Loucy (cell line): ENCODE measurements at regions not wholly inside any gene's neighbourhood (a gene's known extent, or its start where the extent isn't known, plus 50 kb on each side); places are given as distances from the start of the nearest gene placed in this dataset.

Experiments used
- H2AFZ ChIP-seq: fragments of 200-600 bp; sonication (generic); 2 replicates; pipeline ENCODE4 v1.6.0; 2016; ENCODE audit warnings: antibody characterized with exemption, mild to moderate bottlenecking, low read length, moderate library complexity
- H3F3A ChIP-seq: fragments of 200-600 bp; 2 replicates; pipeline ENCODE4 v1.6.0; 2016; ENCODE audit warnings: antibody characterized with exemption, low read depth, mild to moderate bottlenecking
- H3K27me3 ChIP-seq: fragments of 200-600 bp; sonication (generic); 2 replicates; pipeline ENCODE4 v1.6.1; 2014; ENCODE audit warnings: low read length, mild to moderate bottlenecking; ENCODE audit not compliant: insufficient read depth, poor library complexity, severe bottlenecking
- H3K36me3 ChIP-seq: fragments of 200-600 bp; sonication (generic); 2 replicates; pipeline ENCODE4 v1.6.1; 2016; ENCODE audit warnings: low read length; ENCODE audit not compliant: insufficient read depth
- H3K4me1 ChIP-seq: fragments of 200-600 bp; sonication (generic); 2 replicates; pipeline ENCODE4 v1.5.1; 2014; ENCODE audit warnings: low read length, mild to moderate bottlenecking; ENCODE audit not compliant: insufficient read depth, poor library complexity, severe bottlenecking
- H3K4me2 ChIP-seq: fragments of 200-600 bp; sonication (generic); 2 replicates; pipeline ENCODE4 v1.6.0; 2014; ENCODE audit warnings: antibody characterized with exemption, low read length, low read depth, mild to moderate bottlenecking; ENCODE audit not compliant: poor library complexity, severe bottlenecking
- H3K4me3 ChIP-seq: fragments of 200-600 bp; sonication (generic); 2 replicates; pipeline ENCODE4 v1.5.1; 2014; ENCODE audit warnings: low read length, mild to moderate bottlenecking, mixed read lengths; ENCODE audit not compliant: poor library complexity, severe bottlenecking
- H3K79me2 ChIP-seq: fragments of 200-600 bp; sonication (generic); 2 replicates; pipeline ENCODE4 v1.6.1; 2014; ENCODE audit warnings: low read length; ENCODE audit not compliant: insufficient read depth
- H3K9ac ChIP-seq: fragments of 200-600 bp; sonication (generic); 2 replicates; pipeline ENCODE4 v1.6.0; 2014; ENCODE audit warnings: mild to moderate bottlenecking, low read depth, low read length, moderate library complexity; ENCODE audit not compliant: poor library complexity, severe bottlenecking
- H3K9me2 ChIP-seq: fragments of 200-600 bp; sonication (generic); replicated peaks from 2 replicates; pipeline ENCODE4 v1.6.1; 2016; ENCODE audit warnings: low read depth, low read length, mixed read lengths
- H3K9me3 ChIP-seq: fragments of 200-600 bp; sonication (generic); 2 replicates; pipeline ENCODE4 v1.6.1; 2014; ENCODE audit warnings: mild to moderate bottlenecking, antibody characterized with exemption, low read length, low read depth; ENCODE audit not compliant: insufficient read depth
- H4K20me1 ChIP-seq: fragments of 200-600 bp; sonication (generic); 2 replicates; pipeline ENCODE4 v1.6.0; 2014; ENCODE audit warnings: antibody characterized with exemption, low read length, mild to moderate bottlenecking; ENCODE audit not compliant: insufficient read depth, poor library complexity, severe bottlenecking
- CTCF ChIP-seq: fragments of 200-600 bp; sonication (generic); conservative IDR thresholded peaks from 2 replicates; pipeline ENCODE4 v1.5.1; 2014; ENCODE audit warnings: mild to moderate bottlenecking, antibody characterized with exemption, low read length
- EZH2phosphoT487 ChIP-seq: fragments of 200-600 bp; IDR thresholded peaks from 2 replicates; pipeline ENCODE4 v1.6.1; 2018; ENCODE audit warnings: antibody characterized with exemption, mild to moderate bottlenecking, moderate library complexity, borderline replicate concordance

GRCh38 chr13:38635030-38635429 lies 51.8 kb upstream of the FREM2 start:
- Histone ChIP-seq H3K4me2 (no peak overlapping the region), H3K9me2 (no peaks in the 10 kb centered on the region), H2AFZ (no peak overlapping the region), H3K4me1 (no peaks in the 10 kb centered on the region), H3K4me3 (no peak overlapping the region), H4K20me1 (no peaks in the 10 kb centered on the region), H3K36me3 (no peaks in the 10 kb centered on the region), H3K9me3 (0 out of 2 replicates have a peak, but pooled peaks cover 2% of the 10 kb centered on the region), H3K79me2 (no peaks in the 10 kb centered on the region), H3K9ac (no peak overlapping the region), H3F3A (no peaks in the 10 kb centered on the region), H3K27me3 (no peaks in the 10 kb centered on the region)
- TF ChIP-seq CTCF, result no peak
- TF ChIP-seq EZH2phosphoT487, result no peak

DNA sequence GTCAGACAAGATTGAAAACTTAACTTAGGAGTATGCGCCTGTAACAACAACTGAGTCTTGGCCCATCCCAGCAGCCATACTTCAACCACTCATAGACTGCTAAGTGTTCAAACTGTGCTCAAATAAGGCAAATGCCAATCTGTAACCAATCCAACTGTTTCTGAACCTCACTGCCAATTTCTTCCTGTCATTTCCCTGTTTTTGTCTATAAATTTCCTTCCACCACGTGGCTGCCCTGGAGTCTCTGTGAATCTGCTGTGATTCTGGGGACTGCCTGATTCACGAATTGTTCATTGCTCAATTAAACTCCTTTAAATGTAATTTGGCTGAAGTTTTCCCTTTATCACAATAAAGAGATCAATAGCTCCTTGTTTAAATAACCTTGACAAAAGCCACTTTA lies 50.8 kb upstream of the FREM2 start:
- TF ChIP-seq CTCF (no peak), EZH2phosphoT487 (no peak)
- no peaks in the 10 kb centered on the region for H3K9me2 ChIP-seq
- H4K20me1 ChIP-seq, result no peaks in the 10 kb centered on the region
- H3K36me3 ChIP-seq, result no peaks in the 10 kb centered on the region
- H3F3A ChIP-seq, result no peaks in the 10 kb centered on the region
- no peak overlapping the region for H3K4me2 ChIP-seq
- no peak overlapping the region for H2AFZ ChIP-seq
- H3K4me1 ChIP-seq, result no peaks in the 10 kb centered on the region
- no peak overlapping the region for H3K9ac ChIP-seq
- no peak overlapping the region for H3K4me3 ChIP-seq
- no peaks in the 10 kb centered on the region for H3K79me2 ChIP-seq
- no peaks in the 10 kb centered on the region for H3K27me3 ChIP-seq
- H3K9me3 ChIP-seq, result 0 out of 2 replicates have a peak, but pooled peaks cover 2% of the 10 kb centered on the region

DNA sequence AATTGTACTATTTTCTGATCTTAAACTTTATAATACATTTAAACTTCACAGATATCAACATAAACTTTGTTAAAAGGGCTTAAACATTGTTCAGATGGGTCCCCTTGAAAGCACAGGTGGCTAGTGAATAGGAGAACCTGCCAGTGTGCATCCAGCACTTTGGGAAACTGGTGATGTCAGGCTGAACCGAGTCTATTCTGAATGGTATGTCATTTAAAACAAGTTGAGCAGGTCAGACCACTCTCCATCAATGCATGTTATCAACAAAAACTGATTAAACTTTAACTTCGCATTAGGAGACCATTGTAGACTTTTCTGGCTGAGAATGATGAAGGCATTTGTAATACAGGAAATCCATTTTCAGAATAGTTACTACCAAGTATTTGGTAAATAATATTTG lies 50.1 kb upstream of the FREM2 start:
- Histone ChIP-seq H3K4me1 (no peaks in the 10 kb centered on the region), H2AFZ (no peak overlapping the region), H3F3A (no peaks in the 10 kb centered on the region), H3K4me2 (no peak overlapping the region), H3K9me3 (0 out of 2 replicates have a peak, but pooled peaks cover 2% of the 10 kb centered on the region), H3K4me3 (no peak overlapping the region), H3K9ac (no peak overlapping the region), H3K9me2 (no peaks in the 10 kb centered on the region), H3K36me3 (no peaks in the 10 kb centered on the region), H3K79me2 (no peaks in the 10 kb centered on the region), H4K20me1 (no peaks in the 10 kb centered on the region), H3K27me3 (no peaks in the 10 kb centered on the region)
- no peak for TF ChIP-seq CTCF
- no peak for TF ChIP-seq EZH2phosphoT487
